Mesodermal cell (in vitro differentiated cells): ENCODE measurements at regions not wholly inside any gene's neighbourhood (a gene's known extent, or its start where the extent isn't known, plus 50 kb on each side); places are given as distances from the start of the nearest gene placed in this dataset.

Source experiments
- H3K27ac ChIP-seq: 2 replicates; pipeline ENCODE4 v1.7.0; 2013; ENCODE audit warnings: mild to moderate bottlenecking, low read depth, low read length, moderate library complexity; ENCODE audit not compliant: severe bottlenecking
- H3K36me3 ChIP-seq: 2 replicates; pipeline ENCODE4 v1.7.1; 2013; ENCODE audit warnings: mild to moderate bottlenecking, low read length, moderate library complexity; ENCODE audit not compliant: control insufficient read depth, insufficient read depth
- H3K4me1 ChIP-seq: one replicate; pipeline ENCODE4 v1.7.1; 2013; ENCODE audit warnings: mild to moderate bottlenecking, low read length; ENCODE audit not compliant: insufficient read depth, control insufficient read depth, poor library complexity, severe bottlenecking
- H3K4me3 ChIP-seq: 2 replicates; pipeline ENCODE4 v1.7.0; 2013; ENCODE audit warnings: low read length, control low read depth, mild to moderate bottlenecking; ENCODE audit not compliant: insufficient read depth, poor library complexity, severe bottlenecking; ENCODE audit errors: extremely low read depth
- H3K9me3 ChIP-seq: 2 replicates; pipeline ENCODE4 v1.7.1; 2013; ENCODE audit warnings: mild to moderate bottlenecking, low read length, moderate library complexity; ENCODE audit not compliant: control insufficient read depth
- WGBS, 2 experiments: methylation state at CpG; one replicate each; pipeline ENCODE4 v1.1.5; 2013; ENCODE audit warnings: missing lambda C conversion rate in 2 of 2; ENCODE audit not compliant: insufficient coverage in 2 of 2; 5-methylcytosine and 5-hydroxymethylcytosine counted together

DNA sequence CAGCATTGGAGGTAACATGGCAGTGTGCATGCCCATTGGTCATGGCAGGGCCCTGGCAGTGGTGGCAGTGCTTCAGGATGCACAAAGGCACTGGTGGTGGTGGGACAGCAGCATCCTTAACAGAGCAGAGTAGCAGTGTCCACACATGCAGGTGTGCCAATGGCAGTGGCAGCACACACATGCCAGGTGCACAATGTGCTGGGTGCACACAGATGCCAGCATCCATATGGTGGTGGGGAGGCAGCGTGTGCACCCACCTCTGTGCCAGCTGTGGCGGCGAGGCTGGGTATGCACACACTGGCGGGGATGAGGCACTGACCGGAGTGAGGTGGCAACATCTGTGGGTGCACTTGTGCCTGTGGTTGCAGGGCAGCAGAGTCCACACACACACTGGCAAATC lies 150.6 kb downstream of the SI start:
- WGBS, 2 experiments: 90% methylated on average over 5 of the region's 5 CpGs; no CpG with 5 or more reads in 1 of the 2 experiments

DNA sequence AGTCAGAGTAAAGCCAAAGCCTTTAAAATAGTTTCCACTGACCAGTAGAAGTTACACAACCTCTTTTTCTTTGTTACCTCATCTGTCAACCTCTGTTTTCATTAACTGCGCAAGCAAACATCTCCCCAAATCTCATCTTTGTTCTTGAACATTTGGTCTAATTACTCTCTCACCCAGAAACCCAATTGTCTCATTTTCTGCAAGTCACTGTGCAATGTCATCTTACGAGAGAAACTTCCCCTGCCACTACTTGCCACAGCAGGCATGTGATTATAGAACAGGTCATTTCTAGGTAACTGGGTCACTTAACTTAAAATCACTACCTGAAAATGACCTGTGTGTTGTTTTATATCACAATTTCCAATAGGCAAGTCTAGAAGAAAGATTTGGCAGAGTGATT lies 159.4 kb downstream of the SI start:
- WGBS, 2 experiments: 100% methylated on average over 1 of the region's 2 CpGs
- H3K4me3 ChIP-seq: no peak overlapping the region
- no peak overlapping the region for H3K27ac ChIP-seq
- H3K9me3 ChIP-seq: no peaks in the 10 kb centered on the region
- no peaks in the 10 kb centered on the region for H3K4me1 ChIP-seq
- no peaks in the 10 kb centered on the region for H3K36me3 ChIP-seq

More for the DNA sequence above, 150.6 kb downstream of the SI start:
- H3K27ac ChIP-seq: no peak overlapping the region
- no peaks in the 10 kb centered on the region for H3K36me3 ChIP-seq
- no peaks in the 10 kb centered on the region for H3K9me3 ChIP-seq
- no peaks in the 10 kb centered on the region for H3K4me1 ChIP-seq
- no peak overlapping the region for H3K4me3 ChIP-seq

DNA sequence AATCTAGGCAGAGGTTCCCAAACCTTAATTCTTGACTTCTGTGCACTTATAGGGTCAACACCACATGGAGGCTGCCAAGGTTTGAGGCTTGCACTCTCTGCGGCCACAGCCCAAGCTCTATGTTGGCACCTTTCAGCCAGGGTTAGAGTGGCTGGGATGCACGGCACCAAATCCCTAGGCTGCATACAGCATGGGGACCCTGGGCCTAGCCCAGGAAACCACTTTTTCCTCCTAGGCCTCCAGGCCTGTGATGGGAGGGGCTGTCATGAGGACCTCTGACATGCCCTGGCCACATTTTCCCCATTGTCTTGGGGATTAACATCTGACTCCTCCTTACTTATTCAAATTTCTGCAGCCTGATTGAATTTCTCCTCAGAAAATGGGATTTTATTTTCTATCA lies 165.4 kb downstream of the SI start:
- Histone ChIP-seq H3K36me3 (no peaks in the 10 kb centered on the region), H3K27ac (no peak overlapping the region), H3K4me3 (no peak overlapping the region), H3K9me3 (peaks cover 5% of the 10 kb centered on the region), H3K4me1 (no peaks in the 10 kb centered on the region)
- 63 to 83% methylated on average over 1 of the region's 2 CpGs for WGBS, 2 experiments

DNA sequence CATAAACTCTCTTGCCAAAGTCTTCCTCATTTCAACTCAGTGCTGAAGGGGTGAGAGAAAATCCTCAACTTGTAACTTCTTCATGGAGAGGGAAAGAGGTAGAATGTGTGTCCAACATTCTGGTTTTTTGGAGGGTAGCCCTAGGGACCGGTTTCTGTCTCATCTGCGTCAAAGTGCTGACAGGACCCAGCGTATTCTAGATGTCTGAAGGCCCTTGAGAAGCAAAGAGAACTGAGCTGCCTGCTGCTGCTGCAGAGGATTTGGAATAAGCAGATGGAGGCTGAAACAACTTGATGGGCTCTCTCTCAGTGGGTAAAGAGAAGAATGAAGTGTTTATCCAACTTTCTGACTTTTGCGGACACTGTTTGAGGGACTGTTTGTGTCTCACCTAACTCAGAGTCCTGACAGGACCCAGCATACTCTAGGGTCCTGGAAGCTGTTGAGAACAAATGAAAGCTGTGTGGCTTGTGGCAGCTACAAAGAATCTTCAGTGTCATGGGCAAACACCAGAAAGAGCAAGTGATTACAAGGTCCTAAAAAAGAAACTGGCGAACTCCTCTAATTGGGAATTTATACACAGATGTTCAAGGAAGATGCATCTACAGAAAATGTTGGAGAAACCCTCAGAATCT lies 174.4 kb downstream of the SI start:
- WGBS, 2 experiments: 97 to 100% methylated on average over 5 of the region's 5 CpGs
- no peaks in the 10 kb centered on the region for H3K36me3 ChIP-seq
- no peak overlapping the region for H3K27ac ChIP-seq
- no peak overlapping the region for H3K4me3 ChIP-seq
- no peaks in the 10 kb centered on the region for H3K9me3 ChIP-seq
- H3K4me1 ChIP-seq: no peaks in the 10 kb centered on the region

DNA sequence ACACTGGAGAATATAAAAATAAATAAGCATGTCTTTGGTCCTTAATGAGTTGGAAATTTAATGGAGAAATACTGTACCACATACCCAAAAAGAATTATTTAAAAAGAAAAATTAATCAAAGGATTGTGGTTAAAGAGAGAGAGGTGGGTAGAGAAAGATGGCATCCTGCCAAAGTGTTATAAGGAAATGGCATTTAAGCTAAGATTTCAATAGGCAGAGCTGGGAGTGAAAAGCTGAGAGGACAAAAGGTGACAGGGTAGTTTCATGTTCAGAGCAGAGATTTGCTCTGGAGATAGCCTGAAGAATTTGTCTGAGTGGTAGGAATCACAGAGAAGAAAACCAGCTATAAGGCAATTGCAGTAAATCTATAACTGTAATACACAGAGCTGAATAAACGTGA lies 181.0 kb downstream of the SI start:
- Histone ChIP-seq H3K4me1 (no peaks in the 10 kb centered on the region), H3K36me3 (no peaks in the 10 kb centered on the region), H3K4me3 (no peak overlapping the region), H3K9me3 (no peaks in the 10 kb centered on the region), H3K27ac (no peak overlapping the region)
- WGBS, 2 experiments: no CpG with 5 or more reads among the region's 1 CpG

DNA sequence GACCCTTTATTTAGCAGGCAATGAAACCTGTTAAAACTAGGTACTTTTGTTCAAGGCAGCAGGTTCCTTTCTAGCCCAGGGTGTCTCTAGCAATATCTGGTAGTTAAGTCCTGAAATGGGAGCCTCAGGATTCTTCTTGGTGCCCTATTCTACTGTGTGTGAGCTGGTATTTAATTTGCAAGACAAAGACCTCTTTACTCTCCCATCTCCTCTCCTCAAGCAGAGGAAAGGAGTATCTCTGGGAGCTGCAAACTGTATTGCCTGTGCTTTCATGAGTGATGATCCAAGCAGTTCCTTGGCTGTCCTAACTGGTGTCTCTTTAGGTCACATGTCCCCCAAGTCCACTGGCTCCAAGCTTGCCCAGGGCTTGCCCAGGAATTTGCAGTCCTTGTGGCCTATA lies 188.2 kb downstream of the SI start:
- H3K4me1 ChIP-seq: no peaks in the 10 kb centered on the region
- H3K27ac ChIP-seq: no peak overlapping the region
- H3K4me3 ChIP-seq: no peak overlapping the region
- no peaks in the 10 kb centered on the region for H3K36me3 ChIP-seq
- no peaks in the 10 kb centered on the region for H3K9me3 ChIP-seq

DNA sequence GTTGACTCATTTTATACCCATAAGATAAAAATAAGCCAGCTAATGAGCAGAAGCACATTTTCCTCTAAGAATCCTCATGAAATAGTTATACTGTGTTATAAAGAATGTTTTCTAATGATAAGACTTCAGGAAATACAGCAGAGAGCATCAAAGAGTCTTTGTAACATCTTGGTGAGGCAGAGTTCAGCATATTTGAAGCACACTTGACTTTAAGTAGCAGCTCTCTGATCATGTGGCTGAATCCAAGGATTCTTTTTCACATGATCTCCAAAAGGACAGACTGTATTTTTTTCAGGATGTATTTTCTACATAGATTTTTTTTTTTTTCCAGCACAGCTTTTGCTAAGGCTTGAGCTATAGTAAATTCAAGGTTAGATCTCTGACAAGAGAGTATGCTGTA lies 195.1 kb downstream of the SI start:
- Histone ChIP-seq H3K27ac (no peak overlapping the region), H3K36me3 (no peaks in the 10 kb centered on the region), H3K9me3 (no peaks in the 10 kb centered on the region), H3K4me3 (no peak overlapping the region), H3K4me1 (no peaks in the 10 kb centered on the region)

DNA sequence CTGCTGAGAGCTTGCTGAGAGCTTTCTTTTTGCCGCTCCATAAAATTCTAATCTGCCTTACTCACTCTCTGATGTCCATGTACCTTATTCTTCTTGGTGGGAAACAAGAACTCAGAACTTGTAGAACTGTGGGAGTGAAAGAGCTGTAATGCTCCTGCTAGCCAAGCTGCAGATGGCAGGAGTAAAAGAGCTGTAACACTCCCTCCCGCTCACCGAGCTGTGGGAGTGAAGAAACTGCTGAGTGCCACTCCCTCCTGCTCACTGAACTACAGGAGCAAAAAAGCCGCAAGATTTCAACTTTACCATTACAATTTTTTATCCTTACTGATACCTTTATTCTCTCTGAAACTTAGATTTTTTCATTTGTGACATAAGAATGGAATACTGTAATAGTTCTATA lies 199.1 kb downstream of the SI start:
- WGBS, 2 experiments: 100% methylated on average over 1 of the region's 4 CpGs; no CpG with 5 or more reads in 1 of the 2 experiments
- Histone ChIP-seq H3K4me3 (no peak overlapping the region), H3K4me1 (no peaks in the 10 kb centered on the region), H3K9me3 (no peaks in the 10 kb centered on the region), H3K27ac (no peak overlapping the region), H3K36me3 (no peaks in the 10 kb centered on the region)

DNA sequence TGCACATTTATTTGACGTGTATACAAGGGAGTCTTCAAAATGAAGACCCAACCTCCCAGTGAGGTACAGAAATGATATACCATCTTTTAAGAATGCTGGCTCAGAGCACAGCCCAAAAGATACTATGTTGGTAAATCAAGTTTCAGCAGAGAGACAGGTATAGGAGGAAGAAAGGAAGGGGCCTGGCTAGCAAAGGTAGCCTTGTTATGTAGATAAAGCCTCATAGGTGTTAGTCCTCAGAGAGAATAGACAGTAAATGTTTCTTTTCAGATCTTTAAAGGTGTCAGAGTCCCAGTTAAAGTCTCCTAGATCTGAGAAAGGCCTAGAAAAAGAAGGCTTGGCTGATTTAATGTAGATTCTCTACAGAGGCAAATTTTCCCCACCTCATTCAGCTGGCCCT lies 213.8 kb downstream of the SI start:
- H3K9me3 ChIP-seq: no peaks in the 10 kb centered on the region

DNA sequence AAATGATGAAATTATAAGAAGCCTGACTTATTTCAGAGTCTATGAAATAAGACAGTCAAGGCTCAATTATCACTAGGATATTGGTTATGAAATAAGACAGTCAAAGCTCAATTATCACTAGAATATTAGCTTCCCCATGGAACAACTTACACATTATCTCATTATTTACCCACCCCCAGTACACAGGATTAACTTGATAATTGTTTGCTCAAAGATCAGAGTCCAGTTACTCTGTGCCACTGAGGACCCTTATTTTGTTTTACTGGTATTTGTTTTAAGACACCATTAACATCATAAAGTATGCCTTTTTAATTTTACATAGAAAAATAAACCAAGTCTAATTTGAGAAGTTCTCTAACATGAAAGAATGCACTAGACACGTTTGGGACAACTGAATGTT lies 225.4 kb downstream of the SI start:
- Histone ChIP-seq H3K4me1 (no peaks in the 10 kb centered on the region), H3K36me3 (no peaks in the 10 kb centered on the region), H3K4me3 (no peak overlapping the region), H3K27ac (no peak overlapping the region), H3K9me3 (no peaks in the 10 kb centered on the region)
- no CpG with 5 or more reads among the region's 1 CpG for WGBS, 2 experiments

More for the DNA sequence above, 213.8 kb downstream of the SI start:
- H3K36me3 ChIP-seq: no peaks in the 10 kb centered on the region
- H3K4me3 ChIP-seq: no peak overlapping the region
- H3K4me1 ChIP-seq: no peaks in the 10 kb centered on the region
- WGBS, 2 experiments: no CpG with 5 or more reads among the region's 1 CpG
- no peak overlapping the region for H3K27ac ChIP-seq

DNA sequence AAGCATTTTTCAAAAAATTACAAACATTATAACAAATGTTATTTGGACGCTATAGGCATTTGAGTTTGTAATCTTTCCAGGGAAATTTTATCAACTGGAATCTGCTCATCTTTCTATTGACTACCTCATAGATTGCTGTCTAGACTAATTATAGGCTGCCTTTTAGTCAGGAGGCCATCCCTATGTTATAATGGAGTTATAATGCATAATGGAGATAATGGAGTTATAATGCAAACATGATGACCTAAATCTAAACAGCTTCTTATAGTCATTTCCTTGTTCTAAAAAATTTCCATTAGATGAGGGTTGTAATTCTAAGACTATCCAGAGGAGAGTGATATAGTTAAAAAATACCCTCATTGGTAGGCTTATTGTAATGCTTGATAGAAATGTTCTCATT lies 226.4 kb downstream of the SI start:
- no CpG with 5 or more reads among the region's 1 CpG for WGBS, 2 experiments
- Histone ChIP-seq H3K4me3 (no peak overlapping the region), H3K36me3 (no peaks in the 10 kb centered on the region), H3K9me3 (no peaks in the 10 kb centered on the region), H3K4me1 (no peaks in the 10 kb centered on the region), H3K27ac (no peak overlapping the region)
